Stimulated activated CD4-positive, alpha-beta T cell treated with anti-CD3 and anti-CD28 coated beads, Interleukin-4, amount 100 ng/mL, for 24 hours (primary cell): ENCODE measurements at regions not wholly inside any gene's neighbourhood (a gene's known extent, or its start where the extent isn't known, plus 50 kb on each side); places are given as distances from the start of the nearest gene placed in this dataset.

ENCODE experiments used
- DNase-seq: peaks from one replicate; pipeline ENCODE4 v3.0.0-alpha.2; 2020

- DNase-seq: no peak
These were observed 179.9 kb downstream of the IRS1 start for GRCh38 chr2:226619707-226620106.

- no peak for DNase-seq
These were observed 180.6 kb downstream of the IRS1 start for GRCh38 chr2:226618875-226619605.

GRCh38 chr2:226618544-226618874 is 181.1 kb downstream of the IRS1 start:
- no peak for DNase-seq

- DNase-seq: no peak
These were observed 183.7 kb downstream of the IRS1 start for GRCh38 chr2:226615891-226616290.

- no peak for DNase-seq
These were observed 187.7 kb downstream of the IRS1 start for GRCh38 chr2:226611944-226612318.

GRCh38 chr2:226611196-226611943 is 188.2 kb downstream of the IRS1 start:
- no peak for DNase-seq

GRCh38 chr2:226609366-226609765 is 190.3 kb downstream of the IRS1 start:
- no peak for DNase-seq

- no peak for DNase-seq
These were observed 191.2 kb downstream of the IRS1 start for GRCh38 chr2:226608451-226608850.

GRCh38 chr2:226607379-226607778 is 192.2 kb downstream of the IRS1 start:
- no peak for DNase-seq

- no peak for DNase-seq
These were observed 194.0 kb downstream of the IRS1 start for GRCh38 chr2:226605642-226606041.

GRCh38 chr2:226603606-226604005 is 196.0 kb downstream of the IRS1 start:
- DNase-seq: no peak

- no peak for DNase-seq
These were observed 197.5 kb downstream of the IRS1 start for GRCh38 chr2:226601881-226602662.

- DNase-seq: no peak
These were observed 198.8 kb downstream of the IRS1 start for GRCh38 chr2:226600802-226601201.

GRCh38 chr2:226600184-226600583 is 199.4 kb downstream of the IRS1 start:
- no peak for DNase-seq

GRCh38 chr2:226589043-226589442 is 210.6 kb downstream of the IRS1 start:
- DNase-seq: no peak

GRCh38 chr2:226585130-226585561 is 214.5 kb downstream of the IRS1 start:
- no peak for DNase-seq

- no peak for DNase-seq
These were observed 215.0 kb downstream of the IRS1 start for GRCh38 chr2:226584518-226585055.

GRCh38 chr2:226583715-226584114 is 215.9 kb downstream of the IRS1 start:
- no peak for DNase-seq

- DNase-seq: no peak
These were observed 218.0 kb downstream of the IRS1 start for GRCh38 chr2:226581661-226582060.

GRCh38 chr2:226581004-226581403 is 218.6 kb downstream of the IRS1 start:
- no peak for DNase-seq

GRCh38 chr2:226580403-226580802 is 219.2 kb downstream of the IRS1 start:
- DNase-seq: no peak

GRCh38 chr2:226579519-226579918 is 220.1 kb downstream of the IRS1 start:
- DNase-seq: no peak

- DNase-seq: no peak
These were observed 220.7 kb downstream of the IRS1 start for GRCh38 chr2:226578879-226579278.

GRCh38 chr2:226578373-226578772 is 221.2 kb downstream of the IRS1 start:
- DNase-seq: no peak
